ENCODE measurements at regions not wholly inside any gene's neighbourhood (a gene's known extent, or its start where the extent isn't known, plus 50 kb on each side); places are given as distances from the start of the nearest gene placed in this dataset.

DNA sequence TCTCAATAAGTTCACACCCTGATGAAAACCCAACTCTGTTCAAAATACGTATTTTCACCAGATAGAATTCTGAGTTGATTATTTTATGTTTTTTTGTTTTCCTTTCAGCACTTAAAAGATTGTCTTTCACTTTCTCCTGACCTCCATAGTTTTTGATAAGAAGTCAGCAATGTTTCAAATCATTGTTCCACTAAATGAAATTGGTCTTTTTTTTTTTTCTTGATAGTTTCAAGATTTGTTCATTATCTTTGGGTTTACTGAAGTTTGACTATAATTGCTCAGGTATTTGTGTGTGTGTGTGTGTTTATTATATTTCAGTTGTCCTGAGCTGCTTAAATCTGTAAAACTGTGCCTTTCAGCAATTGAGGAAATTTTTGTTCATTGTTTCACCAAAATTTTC lies 498.7 kb downstream of the TLE1 start:
- H3K9me3 Mint-ChIP-seq (ENCODE audit: low read depth, unreplicated experiment), result peaks cover 3% of the 10 kb centered on the region
- no peak for DNase-seq
- no TSS peak for BruUV-seq (replicated peaks)
- H3K4me3 Mint-ChIP-seq (ENCODE audit: low read depth, unreplicated experiment), result no peak overlapping the region
- H3K27ac Mint-ChIP-seq (ENCODE audit: unreplicated experiment), result no peak overlapping the region
- CTCF ChIA-PET, result no interaction called here
- TF ChIP-seq, protein P1, sequence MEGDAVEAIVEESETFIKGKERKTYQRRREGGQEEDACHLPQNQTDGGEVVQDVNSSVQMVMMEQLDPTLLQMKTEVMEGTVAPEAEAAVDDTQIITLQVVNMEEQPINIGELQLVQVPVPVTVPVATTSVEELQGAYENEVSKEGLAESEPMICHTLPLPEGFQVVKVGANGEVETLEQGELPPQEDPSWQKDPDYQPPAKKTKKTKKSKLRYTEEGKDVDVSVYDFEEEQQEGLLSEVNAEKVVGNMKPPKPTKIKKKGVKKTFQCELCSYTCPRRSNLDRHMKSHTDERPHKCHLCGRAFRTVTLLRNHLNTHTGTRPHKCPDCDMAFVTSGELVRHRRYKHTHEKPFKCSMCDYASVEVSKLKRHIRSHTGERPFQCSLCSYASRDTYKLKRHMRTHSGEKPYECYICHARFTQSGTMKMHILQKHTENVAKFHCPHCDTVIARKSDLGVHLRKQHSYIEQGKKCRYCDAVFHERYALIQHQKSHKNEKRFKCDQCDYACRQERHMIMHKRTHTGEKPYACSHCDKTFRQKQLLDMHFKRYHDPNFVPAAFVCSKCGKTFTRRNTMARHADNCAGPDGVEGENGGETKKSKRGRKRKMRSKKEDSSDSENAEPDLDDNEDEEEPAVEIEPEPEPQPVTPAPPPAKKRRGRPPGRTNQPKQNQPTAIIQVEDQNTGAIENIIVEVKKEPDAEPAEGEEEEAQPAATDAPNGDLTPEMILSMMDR (IDR thresholded peaks at IDR 0.05; ENCODE audit: unreplicated experiment), result no peak
- intact Hi-C loops (cut with micrococcal nuclease; ENCODE audit: unreplicated experiment), result no loop called here
- H3K27me3 Mint-ChIP-seq (ENCODE audit: unreplicated experiment), result no peaks in the 10 kb centered on the region
- H3K4me1 Mint-ChIP-seq (ENCODE audit: low read depth, unreplicated experiment), result no peaks in the 10 kb centered on the region
- H3K36me3 Mint-ChIP-seq (ENCODE audit: insufficient read depth, unreplicated experiment), result no peaks in the 10 kb centered on the region

DNA sequence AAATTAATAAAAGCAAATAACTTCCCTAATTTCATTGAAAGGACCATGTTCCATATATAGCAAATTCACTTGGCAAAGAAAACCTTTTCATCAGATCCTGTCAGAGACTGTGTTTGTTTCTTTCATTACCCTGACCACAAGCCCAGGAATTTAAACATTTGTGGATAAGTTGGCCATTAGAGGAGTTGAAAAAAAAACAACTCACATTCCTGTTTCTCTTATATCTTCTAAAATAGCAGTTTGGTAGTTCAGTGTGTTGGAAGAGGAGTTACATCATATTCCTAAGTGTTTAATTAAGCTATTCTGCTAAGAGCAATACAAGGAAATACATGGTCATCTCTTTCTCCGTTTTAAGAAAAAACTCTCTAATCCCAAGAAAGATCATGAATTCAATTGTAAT lies 505.6 kb downstream of the TLE1 start:
- Mint-ChIP-seq H3K27ac (ENCODE audit: unreplicated experiment) (no peak overlapping the region), H3K36me3 (ENCODE audit: insufficient read depth, unreplicated experiment) (no peaks in the 10 kb centered on the region), H3K4me1 (ENCODE audit: low read depth, unreplicated experiment) (no peaks in the 10 kb centered on the region), H3K9me3 (ENCODE audit: low read depth, unreplicated experiment) (no peaks in the 10 kb centered on the region), H3K27me3 (ENCODE audit: unreplicated experiment) (no peaks in the 10 kb centered on the region), H3K4me3 (ENCODE audit: low read depth, unreplicated experiment) (no peak overlapping the region)
- intact Hi-C loops (cut with micrococcal nuclease; ENCODE audit: unreplicated experiment), result no loop called here
- no TSS peak for BruUV-seq (replicated peaks)
- no peak for DNase-seq
- TF ChIP-seq, protein P1 (IDR thresholded peaks at IDR 0.05; ENCODE audit: unreplicated experiment), result no peak
- CTCF ChIA-PET, result no interaction called here

DNA sequence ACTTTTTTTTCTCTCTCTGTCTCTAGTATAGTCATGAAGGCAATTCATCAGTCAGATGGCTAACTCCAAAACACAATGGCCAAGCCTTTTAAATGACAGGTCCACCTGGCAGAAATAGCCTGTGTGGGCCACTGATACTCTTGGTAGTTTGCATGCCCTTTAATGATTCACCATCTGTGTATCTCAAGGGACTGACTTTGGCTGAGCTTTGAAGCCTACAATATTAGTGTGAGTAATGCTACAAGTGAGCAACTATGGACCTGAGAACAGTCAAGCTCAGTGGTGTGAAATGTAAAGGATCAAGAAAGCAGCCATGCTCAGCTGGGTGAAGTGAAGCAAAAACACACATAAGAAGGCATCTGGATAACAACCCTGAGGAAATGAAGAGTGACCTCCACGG lies 506.9 kb downstream of the TLE1 start:
- TF ChIP-seq, protein P1 (IDR thresholded peaks at IDR 0.05; ENCODE audit: unreplicated experiment), result no peak
- Mint-ChIP-seq H3K36me3 (ENCODE audit: insufficient read depth, unreplicated experiment) (no peaks in the 10 kb centered on the region), H3K27ac (ENCODE audit: unreplicated experiment) (no peak overlapping the region), H3K4me3 (ENCODE audit: low read depth, unreplicated experiment) (no peak overlapping the region), H3K4me1 (ENCODE audit: low read depth, unreplicated experiment) (no peaks in the 10 kb centered on the region), H3K27me3 (ENCODE audit: unreplicated experiment) (no peaks in the 10 kb centered on the region), H3K9me3 (ENCODE audit: low read depth, unreplicated experiment) (no peaks in the 10 kb centered on the region)
- intact Hi-C loops (cut with micrococcal nuclease; ENCODE audit: unreplicated experiment), result no loop called here
- DNase-seq, result no peak
- CTCF ChIA-PET, result interaction anchor here (0.9 kb wide), 1 partner anchor 619 kb away, joined by 3 read pairs; no protein-coding TSS in a partner anchor
- BruUV-seq (replicated peaks), result no TSS peak

DNA sequence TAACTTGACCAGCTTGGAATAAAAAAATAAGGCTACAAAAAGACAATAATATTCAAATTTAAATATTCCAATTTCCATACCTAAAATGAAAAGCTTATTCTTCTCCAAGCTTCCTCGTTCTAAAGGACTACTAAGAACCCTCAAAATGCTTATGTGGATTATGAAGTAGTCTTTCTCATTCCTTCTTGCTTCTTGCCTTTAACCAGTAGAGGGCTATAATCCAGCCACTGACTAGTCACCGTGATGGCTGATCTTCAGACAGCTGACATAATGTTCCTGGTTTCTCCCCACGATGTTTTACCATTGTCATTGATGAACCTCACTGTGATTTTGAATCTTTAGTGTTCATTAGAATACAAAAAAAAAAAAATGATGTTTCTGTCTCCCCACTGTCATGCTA lies 515.3 kb downstream of the TLE1 start:
- intact Hi-C loops (cut with micrococcal nuclease; ENCODE audit: unreplicated experiment), result no loop called here
- no peaks in the 10 kb centered on the region for H3K36me3 Mint-ChIP-seq (ENCODE audit: insufficient read depth, unreplicated experiment)
- H3K27me3 Mint-ChIP-seq (ENCODE audit: unreplicated experiment), result no peaks in the 10 kb centered on the region
- no peaks in the 10 kb centered on the region for H3K4me1 Mint-ChIP-seq (ENCODE audit: low read depth, unreplicated experiment)
- no TSS peak for BruUV-seq (replicated peaks)
- no peak overlapping the region for H3K4me3 Mint-ChIP-seq (ENCODE audit: low read depth, unreplicated experiment)
- H3K9me3 Mint-ChIP-seq (ENCODE audit: low read depth, unreplicated experiment), result no peaks in the 10 kb centered on the region
- CTCF ChIA-PET, result no interaction called here
- no peak overlapping the region for H3K27ac Mint-ChIP-seq (ENCODE audit: unreplicated experiment)
- DNase-seq, result no peak
- TF ChIP-seq, protein P1 (IDR thresholded peaks at IDR 0.05; ENCODE audit: unreplicated experiment), result no peak
